Superior temporal gyrus (tissue), 1 donor: ENCODE measurements at regions not wholly inside any gene's neighbourhood (a gene's known extent, or its start where the extent isn't known, plus 50 kb on each side); places are given as distances from the start of the nearest gene placed in this dataset.
"Not testable (repeated sequence)": the region's sequence is repeated elsewhere in the genome, so short reads cannot be mapped to it uniquely, and the experiment has no call there.

Experiments
- DNase-seq: peaks from one replicate; pipeline ENCODE4 v3.0.0-alpha.2; 2016; ENCODE audit errors: extremely low spot score

GRCh38 chr17:70581459-70581858 lies 412.1 kb downstream of the KCNJ2 start:
- DNase-seq: no peak

GRCh38 chr17:70582777-70583176 lies 413.4 kb downstream of the KCNJ2 start:
- DNase-seq: no peak

GRCh38 chr17:70584255-70584654 lies 414.9 kb downstream of the KCNJ2 start:
- DNase-seq: no peak

- DNase-seq: no peak
Measured at GRCh38 chr17:70588003-70588402, 418.7 kb downstream of the KCNJ2 start.

GRCh38 chr17:70597774-70598173 lies 428.4 kb downstream of the KCNJ2 start:
- no peak for DNase-seq

- no peak for DNase-seq
Measured at GRCh38 chr17:70599198-70599597, 429.9 kb downstream of the KCNJ2 start.

GRCh38 chr17:70599945-70600344 lies 430.6 kb downstream of the KCNJ2 start:
- DNase-seq: not testable (repeated sequence)

- no peak for DNase-seq
Measured at GRCh38 chr17:70603226-70603625, 433.9 kb downstream of the KCNJ2 start.

GRCh38 chr17:70604854-70605253 lies 435.5 kb downstream of the KCNJ2 start:
- DNase-seq: no peak

- no peak for DNase-seq
Measured at GRCh38 chr17:70606086-70606485, 436.8 kb downstream of the KCNJ2 start.

GRCh38 chr17:70608193-70608592 lies 438.9 kb downstream of the KCNJ2 start:
- DNase-seq: no peak

GRCh38 chr17:70608957-70609356 lies 439.6 kb downstream of the KCNJ2 start:
- peak; percentile 77 for DNase-seq

- peak; percentile 99 for DNase-seq
Measured at GRCh38 chr17:70609566-70609965, 440.2 kb downstream of the KCNJ2 start.

- DNase-seq: peak; percentile 76
Measured at GRCh38 chr17:70610161-70610560, 440.8 kb downstream of the KCNJ2 start.

- no peak for DNase-seq
Measured at GRCh38 chr17:70613681-70614080, 444.3 kb downstream of the KCNJ2 start.

GRCh38 chr17:70615831-70616230 lies 446.5 kb downstream of the KCNJ2 start:
- DNase-seq: no peak

- DNase-seq: no peak
Measured at GRCh38 chr17:70618641-70619040, 449.3 kb downstream of the KCNJ2 start.

- DNase-seq: peak; percentile 87
Measured at GRCh38 chr17:70621566-70621965, 452.2 kb downstream of the KCNJ2 start.

- peak; percentile 94 for DNase-seq
Measured at GRCh38 chr17:70622368-70623260, 453.3 kb downstream of the KCNJ2 start.

- DNase-seq: no peak
Measured at GRCh38 chr17:70624211-70624610, 454.9 kb downstream of the KCNJ2 start.

- peak; percentile 74 for DNase-seq
Measured at GRCh38 chr17:70629902-70630301, 460.6 kb downstream of the KCNJ2 start.

GRCh38 chr17:70636517-70637133 lies 467.3 kb downstream of the KCNJ2 start:
- DNase-seq: peak; percentile 92

- DNase-seq: no peak
Measured at GRCh38 chr17:70642059-70642458, 472.7 kb downstream of the KCNJ2 start.
